K562 (cell line): ENCODE measurements at regions not wholly inside any gene's neighbourhood (a gene's known extent, or its start where the extent isn't known, plus 50 kb on each side); places are given as distances from the start of the nearest gene placed in this dataset.

Experiments
- BCLAF1 ChIP-seq, 2 experiments: fragments of 450-650 bp in 1 of 2; IDR thresholded peaks; 2 replicates each; pipeline ENCODE4 v1.6.1; 2011 to 2017; ENCODE audit warnings: low read depth in 2 of 2, antibody characterized with exemption in 1 of 2, borderline replicate concordance in 1 of 2, low read length in 1 of 2, mild to moderate bottlenecking in 1 of 2, mixed read lengths in 1 of 2; ENCODE audit not compliant: control insufficient read depth in 1 of 2
- BMI1 ChIP-seq: fragments of 150-350 bp; IDR thresholded peaks from 2 replicates; pipeline ENCODE4 v1.6.1; 2014; ENCODE audit warnings: low read length
- CEBPB ChIP-seq: fragments of 450-650 bp; IDR thresholded peaks from 2 replicates; pipeline ENCODE4 v1.6.1; 2016; ENCODE audit warnings: missing genetic modification characterization, missing compliant biosample characterization
- CTBP1 ChIP-seq: fragments of 450-650 bp; IDR thresholded peaks from 2 replicates; pipeline ENCODE4 v1.6.1; 2016; ENCODE audit warnings: borderline replicate concordance
- CTCF ChIP-seq, 3 experiments: IDR thresholded peaks in 2 of 3; conservative IDR thresholded peaks in 1 of 3; 2 replicates each; pipeline ENCODE4 v1.5.1; 2011 to 2012; ENCODE audit warnings: low read length in 3 of 3, mild to moderate bottlenecking in 3 of 3, control low read depth in 2 of 3, improper control_type of control experiment in 1 of 3, inconsistent platforms in 1 of 3, low read depth in 1 of 3, mixed read lengths in 1 of 3, moderate library complexity in 1 of 3; ENCODE audit not compliant: insufficient read depth in 2 of 3
- ESRRB ChIP-seq: fragments of 250-450 bp; sonication (Bioruptor Pico); IDR thresholded peaks from 2 replicates; pipeline ENCODE4 v1.5.0; 2020; ENCODE audit warnings: mild to moderate bottlenecking, moderate library complexity, borderline replicate concordance
- FOXM1 ChIP-seq, 2 experiments: fragments of 450-650 bp in 1 of 2; sonication (generic) in 1 of 2; formaldehyde crosslinking in 1 of 2; IDR thresholded peaks; 2 replicates each; pipeline versions ENCODE4 v1.6.1 to v1.9.0; 2017 to 2022; ENCODE audit warnings: low read depth in 2 of 2, mild to moderate bottlenecking in 2 of 2, missing genetic modification reagents in 1 of 2, moderate library complexity in 1 of 2
- MAZ ChIP-seq, 2 experiments: fragments of 450-650 bp in 1 of 2; sonication (generic) in 1 of 2; formaldehyde crosslinking; IDR thresholded peaks in 1 of 2; conservative IDR thresholded peaks in 1 of 2; 2 replicates each; pipeline versions ENCODE4 v1.4.0 to v1.5.0; 2020; ENCODE audit warnings: mild to moderate bottlenecking in 1 of 2, missing genetic modification reagents in 1 of 2
- SMAD1 ChIP-seq: fragments of 150-350 bp; IDR thresholded peaks from 2 replicates; pipeline ENCODE4 v1.6.1; 2014; ENCODE audit warnings: low read length, low read depth; ENCODE audit not compliant: partially characterized antibody
- TCF7L2 ChIP-seq: fragments of 150-350 bp; IDR thresholded peaks from 2 replicates; pipeline ENCODE4 v1.6.1; 2016; ENCODE audit warnings: low read depth, mild to moderate bottlenecking, low read length, moderate library complexity
- THAP12 ChIP-seq: fragments of 250-450 bp; sonication (Bioruptor Pico); IDR thresholded peaks from 2 replicates; pipeline ENCODE4 v1.9.0; 2021; ENCODE audit warnings: mild to moderate bottlenecking, inconsistent platforms
- ZC3H11A ChIP-seq: IDR thresholded peaks from 2 replicates; pipeline ENCODE4 v1.6.1; 2012; ENCODE audit warnings: low read depth, low read length, improper control_type of control experiment
- ZNF121 ChIP-seq: sonication (generic); formaldehyde crosslinking; conservative IDR thresholded peaks from 2 replicates; pipeline ENCODE4 v1.8.0; 2022; ENCODE audit warnings: missing genetic modification reagents

GRCh38 chrX:35251226-35251625, 308.6 kb downstream of the FAM47B start:
- no peak for TF ChIP-seq ZNF121 (CRISPR knock-in tag)
- no peak for TF ChIP-seq CTCF (IDR thresholded peaks at IDR 0.05 in 2 of 3, conservative IDR thresholded peaks at IDR 0.05 in 1 of 3; ENCODE audit: insufficient read depth in 2 of 3, low read depth in 1 of 3, low read length in 3 of 3)
- TF ChIP-seq FOXM1 (IDR thresholded peaks at IDR 0.05; ENCODE audit: low read depth) = no peak
- no peak for TF ChIP-seq FOXM1 (CRISPR knock-in tag; IDR thresholded peaks at IDR 0.05; ENCODE audit: low read depth)
- no peak for TF ChIP-seq CTBP1
- TF ChIP-seq ZC3H11A = no peak
- no peak for TF ChIP-seq CEBPB
- TF ChIP-seq TCF7L2 = no peak
- TF ChIP-seq BMI1 = no peak
- TF ChIP-seq BCLAF1 (IDR thresholded peaks at IDR 0.05; ENCODE audit: borderline replicate concordance in 1 of 2, control insufficient read depth in 1 of 2, low read depth in 2 of 2, low read length in 1 of 2) = no peak
- no peak for TF ChIP-seq THAP12
- no peak for TF ChIP-seq MAZ (CRISPR knock-in tag; conservative IDR thresholded peaks at IDR 0.05 in 1 of 2, IDR thresholded peaks at IDR 0.05 in 1 of 2)
- no peak for TF ChIP-seq SMAD1
- no peak for TF ChIP-seq ESRRB (CRISPR knock-in tag)
